ENCODE measurements at regions not wholly inside any gene's neighbourhood (a gene's known extent, or its start where the extent isn't known, plus 50 kb on each side); places are given as distances from the start of the nearest gene placed in this dataset.
"Not testable (repeated sequence)": the region's sequence is repeated elsewhere in the genome, so short reads cannot be mapped to it uniquely, and the experiment has no call there.

DNA sequence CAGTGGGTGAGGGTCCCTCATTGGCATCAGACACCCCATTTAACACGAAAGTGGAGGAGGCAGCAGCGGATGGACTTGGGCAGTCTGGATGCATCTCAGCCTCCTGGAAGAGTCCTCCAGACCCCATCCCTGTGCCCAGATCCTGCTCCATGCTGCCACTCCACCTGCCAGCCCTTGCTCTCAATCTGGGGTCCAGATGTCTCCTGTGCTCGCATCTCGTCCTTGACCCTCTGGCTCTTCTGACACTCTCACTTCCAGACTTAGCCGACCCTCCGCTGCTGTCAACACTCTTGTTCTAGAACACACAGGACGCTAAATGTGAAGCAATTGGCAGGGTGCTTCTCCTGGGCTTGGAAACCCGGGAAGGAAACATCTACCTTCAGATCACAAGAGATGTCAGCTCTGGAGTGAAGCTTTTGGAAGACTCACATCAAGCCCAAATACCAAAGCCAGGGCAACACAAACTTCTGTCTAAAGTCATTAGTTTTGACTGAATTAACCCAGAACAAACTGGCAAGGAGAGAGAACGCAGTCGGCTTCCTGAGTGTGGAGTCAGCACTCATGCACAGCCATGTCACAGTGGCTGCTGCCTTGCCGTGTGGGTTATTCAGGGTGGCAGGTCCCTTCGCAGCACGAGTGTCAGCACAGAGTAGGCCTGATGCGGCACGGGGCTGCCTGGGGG is 379.1 kb downstream of the TCERG1L start:
- no peak for DNase-seq

DNA sequence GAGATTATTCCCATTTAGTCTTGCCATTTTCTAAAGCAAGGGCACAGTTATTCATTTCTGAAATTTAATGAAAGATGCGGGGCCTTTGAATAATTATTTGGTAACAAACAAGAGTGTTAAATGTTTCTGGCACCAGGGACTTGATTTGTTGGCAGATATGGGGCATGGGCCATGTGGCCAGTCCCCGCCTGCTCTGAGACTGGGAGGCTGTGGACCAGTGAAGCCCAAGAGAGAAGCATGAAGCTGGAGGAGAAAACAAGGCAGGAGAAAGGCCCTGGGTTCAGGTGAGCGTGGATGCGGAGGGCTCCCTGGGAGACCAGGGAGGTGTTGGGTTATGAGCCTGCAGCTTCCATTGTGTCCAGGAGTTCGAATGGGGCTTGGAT is 378.5 kb downstream of the TCERG1L start:
- no peak for DNase-seq

DNA sequence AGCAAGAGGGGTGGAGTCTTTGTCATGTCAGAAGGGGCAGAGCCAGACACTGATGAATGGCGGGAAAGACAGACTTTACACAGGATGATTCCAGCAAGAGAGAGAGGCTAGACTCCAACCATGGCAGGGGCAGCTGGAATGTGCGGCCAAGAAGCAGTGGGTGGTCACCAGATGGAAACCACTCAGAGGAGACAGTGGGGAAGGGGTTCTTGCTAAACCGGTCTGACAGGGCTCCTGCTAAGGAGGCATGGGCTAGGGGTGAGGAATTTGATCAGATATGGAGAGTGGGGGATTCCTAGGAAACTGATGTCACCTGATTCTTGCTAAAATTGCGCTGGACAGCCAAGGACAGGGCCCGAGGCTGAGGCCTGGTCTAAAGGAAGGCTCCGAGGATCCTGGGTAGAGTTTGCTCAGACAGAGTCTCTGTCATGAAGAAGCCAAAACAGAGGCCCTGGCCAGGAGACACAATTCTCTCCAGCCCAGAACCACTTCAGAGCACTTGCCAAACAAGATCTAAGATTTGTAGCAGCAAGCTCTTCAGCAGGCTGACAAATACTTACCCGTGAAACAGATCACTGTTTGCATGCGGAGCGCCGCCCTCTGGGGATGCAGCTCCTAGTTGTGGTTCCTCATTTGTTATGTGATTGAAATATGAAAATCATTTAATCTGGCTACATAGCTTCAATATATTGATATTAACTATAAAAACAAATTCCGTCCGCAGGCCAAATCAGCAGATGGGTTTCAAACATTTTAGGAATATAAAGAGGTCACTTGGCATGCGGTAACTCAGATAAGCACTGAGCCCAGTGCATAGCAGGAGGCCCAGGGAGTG is 377.0 kb downstream of the TCERG1L start:
- DNase-seq = no peak

DNA sequence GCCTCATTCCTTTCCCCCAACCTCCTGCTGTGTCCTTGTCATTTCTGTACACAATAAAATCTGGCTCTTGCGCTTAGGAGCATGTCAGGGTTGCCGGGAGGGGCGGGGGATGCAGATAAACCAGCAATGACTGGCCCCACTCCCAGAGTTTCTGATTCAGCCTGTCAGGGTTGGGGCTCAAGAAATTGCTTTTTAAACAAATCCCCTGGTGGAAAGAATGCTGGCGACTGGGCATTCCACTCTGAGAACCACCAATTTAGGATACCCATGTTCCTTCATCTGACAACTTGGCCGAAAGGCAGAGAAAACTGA is 376.4 kb downstream of the TCERG1L start:
- DNase-seq = no peak

DNA sequence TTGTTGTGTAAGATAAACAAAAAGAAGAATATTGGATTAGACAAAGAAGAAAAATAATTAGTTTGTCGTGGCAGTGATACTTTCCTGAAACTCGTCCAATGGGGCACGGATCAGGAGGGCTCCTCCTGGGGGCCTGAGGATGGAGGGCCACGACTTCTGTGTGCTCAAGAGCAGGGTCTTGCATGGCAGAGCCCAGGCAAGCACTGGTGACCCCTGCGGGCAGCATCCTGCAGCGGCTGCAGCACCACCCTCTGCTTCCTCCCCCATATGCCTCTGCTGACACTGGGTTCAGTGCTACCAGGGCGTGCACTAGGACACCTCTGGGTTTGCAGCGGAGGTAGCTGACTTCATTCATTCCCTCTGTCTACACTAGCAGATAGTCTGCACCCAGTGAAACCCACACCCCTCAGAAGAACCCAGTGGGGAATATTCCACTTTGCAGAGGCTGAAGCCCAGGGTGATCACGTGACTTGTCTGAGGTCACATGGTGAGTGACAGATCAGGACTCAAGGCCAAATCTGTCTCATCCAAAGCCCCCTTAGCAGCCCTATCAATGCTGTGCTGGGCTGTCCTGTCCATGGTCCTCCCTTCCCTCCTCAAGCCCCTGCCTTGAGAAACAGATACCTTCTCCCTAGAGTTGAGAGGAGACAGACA is 375.5 kb downstream of the TCERG1L start:
- no peak for DNase-seq

DNA sequence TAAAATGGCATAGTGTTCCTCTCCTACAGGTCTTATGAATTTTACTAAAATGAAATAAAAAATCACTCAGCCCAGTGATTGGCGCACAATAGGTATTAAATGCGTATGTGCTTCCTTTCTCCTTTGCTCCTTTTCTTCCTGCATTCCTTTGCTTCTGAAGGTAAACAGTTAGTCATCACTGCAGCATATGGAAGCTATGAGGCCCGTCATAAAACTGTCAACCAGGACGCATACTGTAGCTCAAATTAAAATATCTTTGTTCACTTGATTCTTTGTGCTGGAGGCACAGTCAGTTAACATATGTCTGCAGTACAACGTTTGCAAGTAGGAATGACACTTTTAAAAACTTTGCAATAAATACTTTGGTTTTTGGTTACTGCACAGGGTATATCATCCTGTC is 374.7 kb downstream of the TCERG1L start:
- DNase-seq = no peak

DNA sequence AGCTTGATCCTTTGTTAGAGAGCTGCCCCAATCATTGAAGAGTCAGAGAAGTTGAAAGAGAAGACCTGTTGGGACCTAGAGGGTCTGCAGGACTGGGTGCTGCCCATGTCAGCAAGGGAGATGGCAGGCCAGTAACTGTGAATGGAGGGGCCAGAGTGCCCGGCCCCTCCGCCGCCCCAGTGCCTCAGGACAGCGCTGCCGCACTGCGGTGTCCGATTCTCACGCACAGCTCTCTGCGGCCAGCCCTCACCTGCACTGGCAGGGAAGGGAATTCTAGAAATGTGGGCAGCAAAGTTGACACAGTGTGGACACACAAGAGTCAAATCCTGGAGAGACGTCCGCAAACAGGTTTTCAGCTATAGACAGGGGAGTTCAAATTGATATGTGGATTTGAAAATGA is 373.5 kb downstream of the TCERG1L start:
- no peak for DNase-seq

DNA sequence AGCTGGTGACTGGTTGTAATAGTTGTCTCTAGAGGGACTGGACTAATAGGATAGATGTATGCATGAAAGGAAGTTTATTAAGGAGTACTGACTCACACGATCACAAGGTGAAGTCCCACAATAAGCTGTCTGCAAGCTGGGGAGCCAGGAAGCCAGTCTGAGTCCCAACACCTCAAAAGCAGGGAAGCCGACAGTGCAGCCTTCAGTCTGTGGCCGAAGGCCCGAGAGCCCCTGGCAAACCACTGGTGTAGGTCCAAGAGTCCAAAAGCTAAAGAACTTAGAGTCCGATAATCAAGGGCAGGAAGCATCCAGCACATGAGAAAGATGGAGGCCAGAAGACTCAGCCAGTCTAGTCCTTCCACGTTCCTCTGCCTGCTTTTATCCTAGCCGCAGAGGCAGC is 372.6 kb downstream of the TCERG1L start:
- not testable (repeated sequence) for DNase-seq

DNA sequence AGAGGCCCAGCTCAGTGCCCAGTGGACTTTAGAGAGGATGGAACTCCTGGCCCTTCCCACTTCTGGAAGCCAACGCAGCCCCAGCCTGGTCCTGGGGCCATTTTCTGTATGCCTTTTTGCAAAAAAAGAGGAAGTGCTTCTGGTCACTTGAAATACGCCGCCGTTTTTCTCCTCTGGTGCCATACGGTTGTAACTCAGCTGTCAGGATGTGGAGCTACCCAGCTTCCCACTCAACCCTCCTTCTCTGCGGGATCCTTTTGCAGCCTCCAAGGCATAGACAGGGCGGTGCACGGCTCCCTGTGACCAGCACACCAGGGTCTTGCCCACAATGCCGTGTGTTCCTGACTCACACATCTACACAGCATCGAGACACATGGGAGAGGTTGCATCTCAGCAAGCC is 369.6 kb downstream of the TCERG1L start:
- no peak for DNase-seq

DNA sequence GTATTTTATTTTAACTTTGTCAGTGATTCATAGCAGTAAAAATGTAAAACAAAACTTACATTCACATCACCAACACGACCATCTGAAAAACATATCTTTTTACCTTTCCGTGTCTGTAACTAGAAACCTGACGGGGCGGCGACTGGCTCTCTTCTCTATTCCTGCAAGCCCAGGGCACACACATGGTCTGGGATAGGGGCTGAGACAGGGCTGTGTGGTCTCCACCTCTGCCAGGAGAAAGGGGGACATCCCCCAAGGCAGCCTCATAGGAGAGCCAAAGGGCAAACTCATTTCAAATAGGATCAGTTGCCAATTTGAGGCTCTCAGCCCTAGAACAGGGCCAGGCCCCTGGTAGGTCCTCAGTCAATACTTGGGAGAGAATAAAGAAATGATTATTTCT is 359.4 kb downstream of the TCERG1L start:
- no peak for DNase-seq

DNA sequence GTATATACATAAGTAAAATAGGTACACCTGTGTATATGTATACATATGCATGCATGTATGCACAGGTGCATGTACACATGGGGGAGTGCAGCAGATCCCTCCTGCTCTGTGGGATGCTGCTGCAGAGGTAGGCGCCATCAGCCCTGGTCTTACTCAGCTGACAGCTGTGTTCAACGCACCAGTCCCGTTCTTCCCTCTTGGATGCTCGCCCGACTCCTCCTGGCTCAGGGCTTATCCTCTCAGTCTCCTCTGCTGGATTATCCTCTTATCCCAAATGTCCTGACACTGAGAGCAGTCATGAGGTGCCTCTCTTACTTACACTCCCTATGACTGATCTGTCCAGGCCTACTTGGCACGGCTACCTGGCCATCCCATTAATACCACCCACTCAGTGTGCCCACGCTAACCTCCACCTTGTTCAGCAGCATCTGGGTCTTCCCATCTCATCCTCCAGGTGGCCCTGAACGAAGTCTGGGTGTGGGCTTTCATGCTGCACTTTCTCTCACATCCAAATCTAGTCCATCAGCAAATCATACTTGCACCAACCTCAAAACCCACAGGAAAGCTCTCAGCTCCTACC is 357.1 kb downstream of the TCERG1L start:
- no peak for DNase-seq

DNA sequence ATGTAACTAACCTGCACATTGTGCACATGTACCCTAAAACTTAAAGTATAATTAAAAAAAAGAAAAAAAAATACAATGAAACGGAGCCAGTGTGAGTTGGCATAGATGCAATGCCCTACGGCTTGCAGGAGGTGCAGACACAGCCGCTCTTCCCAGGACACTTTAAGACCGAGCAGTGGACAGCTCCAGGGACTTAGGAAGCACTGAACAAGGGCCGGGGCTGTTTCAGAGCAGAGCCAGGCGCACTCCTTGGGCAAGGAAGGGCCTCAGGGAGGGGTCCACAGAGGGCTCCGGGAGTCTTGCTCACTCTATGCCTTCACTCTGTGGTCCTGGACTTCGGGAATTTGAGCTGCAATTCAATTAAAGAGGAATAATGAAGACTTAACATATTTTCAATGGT is 355.3 kb downstream of the TCERG1L start:
- DNase-seq = no peak

DNA sequence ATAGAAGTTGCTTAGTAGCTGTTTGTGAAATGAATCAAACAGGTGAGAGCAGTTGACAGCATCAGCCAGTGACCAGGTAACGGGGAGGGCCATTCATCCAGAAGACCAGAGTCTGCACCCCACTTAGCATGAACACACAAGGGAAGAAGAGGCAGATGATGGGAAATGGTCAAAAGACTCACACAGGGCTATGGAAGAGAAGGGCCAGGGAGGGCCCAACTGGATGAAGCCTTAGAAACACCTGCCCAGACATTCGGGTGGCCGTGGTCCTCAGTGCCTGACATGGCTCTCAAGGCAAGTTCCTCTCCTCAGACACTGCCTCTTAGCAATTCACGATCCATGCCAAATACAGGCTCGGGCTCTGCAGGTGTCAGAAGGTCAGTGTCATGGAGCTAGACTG is 354.1 kb downstream of the TCERG1L start:
- DNase-seq = no peak

DNA sequence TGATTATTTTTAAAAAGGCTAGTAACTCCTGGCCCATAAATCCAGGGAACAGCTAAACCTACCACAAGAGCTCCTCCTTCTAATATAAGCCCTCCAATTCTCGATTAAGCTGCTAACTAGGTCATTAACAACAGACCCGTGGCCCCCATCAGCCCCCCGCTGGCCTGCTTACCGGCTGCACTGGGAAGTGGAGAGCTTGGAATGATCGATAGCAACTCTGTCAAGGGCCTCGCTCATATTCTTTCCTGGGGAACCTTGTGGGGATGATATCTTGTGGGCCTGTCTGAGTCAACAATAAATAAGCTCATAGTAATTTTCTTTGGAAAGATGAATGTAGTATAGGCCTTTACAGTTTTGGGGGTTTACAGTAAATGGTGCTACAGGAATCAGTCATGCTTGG is 353.5 kb downstream of the TCERG1L start:
- no peak for DNase-seq

DNA sequence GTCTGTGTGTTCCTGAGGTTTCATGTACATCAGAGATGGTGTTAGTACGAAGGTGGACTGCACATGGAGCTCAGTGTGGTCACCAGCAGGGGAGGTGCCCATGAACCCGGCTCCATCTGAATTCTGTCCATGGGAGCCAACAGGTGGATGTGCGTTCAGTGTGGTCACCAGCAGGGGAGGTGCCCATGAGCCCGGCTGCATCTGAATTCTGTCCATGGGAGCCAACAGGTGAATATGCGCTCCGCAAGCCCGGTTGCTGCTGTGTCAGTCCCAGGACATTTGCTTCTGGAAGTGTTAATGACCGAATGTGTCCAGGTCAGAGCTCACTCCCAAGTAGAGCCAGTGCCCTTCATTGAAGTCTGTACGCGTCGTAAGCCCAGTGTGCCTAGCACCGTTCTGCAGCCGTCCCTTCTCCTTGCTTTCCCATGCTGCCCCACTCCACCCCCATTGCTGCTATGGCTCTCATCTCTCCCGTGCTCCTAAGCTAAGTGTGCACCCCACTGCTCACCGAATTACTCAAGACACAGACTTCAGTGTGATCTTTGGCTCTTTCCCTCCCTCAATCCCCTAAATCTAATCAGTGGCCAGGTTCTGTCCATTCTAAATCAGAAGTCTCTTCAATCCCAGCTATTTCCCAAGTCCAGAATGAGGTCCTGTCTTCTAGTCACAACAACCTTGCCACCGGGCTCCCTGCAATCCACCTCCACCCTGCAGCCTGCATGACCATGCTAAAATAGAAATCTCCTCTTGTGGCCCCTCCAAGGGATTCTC is 352.4 kb downstream of the TCERG1L start:
- no peak for DNase-seq

DNA sequence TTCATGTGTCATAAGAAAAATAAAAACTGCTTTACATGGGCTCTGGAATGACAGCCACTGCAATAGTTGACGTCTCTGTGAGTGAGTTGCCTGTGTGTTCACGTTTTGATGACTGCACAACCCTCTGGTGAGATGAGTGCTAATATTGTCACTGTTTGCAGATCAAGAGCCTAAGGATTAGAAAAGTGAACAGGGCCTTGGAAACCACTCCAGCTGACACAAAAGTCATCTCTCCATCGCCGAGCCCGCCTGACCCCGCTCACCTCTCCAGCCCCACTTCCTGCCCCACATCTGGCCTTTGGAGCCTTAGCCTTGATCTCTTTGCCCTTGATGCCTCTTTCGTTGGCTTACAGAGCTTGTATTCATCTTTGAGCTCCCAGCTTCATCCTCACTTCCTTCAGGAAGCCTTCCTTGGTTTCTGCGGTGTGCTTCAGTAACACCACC is 351.7 kb downstream of the TCERG1L start:
- no peak for DNase-seq

DNA sequence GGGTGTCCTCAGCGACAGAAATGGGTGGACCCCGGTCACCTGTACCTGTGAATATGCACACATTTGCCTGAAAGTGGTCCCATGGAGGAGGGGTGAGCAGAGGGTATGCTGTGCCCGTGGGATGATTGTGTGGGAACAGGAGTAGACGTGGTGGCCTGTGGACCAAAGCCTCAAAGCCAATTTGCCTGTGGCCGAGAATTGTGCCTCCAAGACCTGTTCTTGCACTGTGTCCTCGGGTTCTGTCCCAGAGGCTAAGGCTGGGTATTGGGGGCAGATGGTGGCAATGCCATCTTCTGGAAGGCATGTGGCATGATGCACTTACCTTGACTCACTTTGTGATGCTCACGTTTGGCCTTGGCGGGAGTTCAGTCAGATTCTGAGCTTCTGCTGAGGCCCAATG is 351.0 kb downstream of the TCERG1L start:
- no peak for DNase-seq

DNA sequence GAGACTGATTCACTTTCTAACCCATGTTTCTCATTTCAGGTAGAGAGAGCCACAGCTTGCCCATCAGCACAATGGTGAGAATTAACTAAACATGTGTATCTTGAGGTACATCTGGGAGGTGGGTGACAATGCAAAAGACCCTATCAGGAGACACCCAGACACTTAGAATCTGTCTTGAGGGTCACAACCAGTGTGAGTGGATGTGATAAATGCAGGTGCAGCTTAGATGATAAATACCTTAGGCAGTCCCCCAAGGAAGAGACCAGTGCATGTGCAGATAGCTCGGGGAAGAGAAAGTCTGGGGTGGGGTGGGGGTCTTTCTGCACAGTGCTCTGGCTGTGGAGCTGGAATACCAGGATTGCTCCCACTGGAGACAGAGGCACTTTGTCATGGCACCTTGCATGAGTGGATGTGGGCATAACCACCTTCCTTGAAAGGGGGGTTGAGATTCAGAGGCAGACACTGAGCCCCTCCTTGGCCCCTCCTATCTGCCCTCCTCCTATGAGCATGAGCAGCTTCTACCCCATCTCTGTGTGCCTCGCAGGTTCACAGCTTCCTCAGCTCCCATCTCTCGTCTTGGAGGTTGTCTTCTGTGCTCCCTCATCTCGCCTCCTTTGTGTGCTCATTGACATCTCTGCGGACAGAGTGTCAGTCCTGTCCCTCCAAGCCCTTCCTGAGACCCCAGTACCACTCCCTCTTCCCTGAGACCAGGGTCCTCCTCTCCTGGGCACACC is 349.8 kb downstream of the TCERG1L start:
- DNase-seq = no peak

DNA sequence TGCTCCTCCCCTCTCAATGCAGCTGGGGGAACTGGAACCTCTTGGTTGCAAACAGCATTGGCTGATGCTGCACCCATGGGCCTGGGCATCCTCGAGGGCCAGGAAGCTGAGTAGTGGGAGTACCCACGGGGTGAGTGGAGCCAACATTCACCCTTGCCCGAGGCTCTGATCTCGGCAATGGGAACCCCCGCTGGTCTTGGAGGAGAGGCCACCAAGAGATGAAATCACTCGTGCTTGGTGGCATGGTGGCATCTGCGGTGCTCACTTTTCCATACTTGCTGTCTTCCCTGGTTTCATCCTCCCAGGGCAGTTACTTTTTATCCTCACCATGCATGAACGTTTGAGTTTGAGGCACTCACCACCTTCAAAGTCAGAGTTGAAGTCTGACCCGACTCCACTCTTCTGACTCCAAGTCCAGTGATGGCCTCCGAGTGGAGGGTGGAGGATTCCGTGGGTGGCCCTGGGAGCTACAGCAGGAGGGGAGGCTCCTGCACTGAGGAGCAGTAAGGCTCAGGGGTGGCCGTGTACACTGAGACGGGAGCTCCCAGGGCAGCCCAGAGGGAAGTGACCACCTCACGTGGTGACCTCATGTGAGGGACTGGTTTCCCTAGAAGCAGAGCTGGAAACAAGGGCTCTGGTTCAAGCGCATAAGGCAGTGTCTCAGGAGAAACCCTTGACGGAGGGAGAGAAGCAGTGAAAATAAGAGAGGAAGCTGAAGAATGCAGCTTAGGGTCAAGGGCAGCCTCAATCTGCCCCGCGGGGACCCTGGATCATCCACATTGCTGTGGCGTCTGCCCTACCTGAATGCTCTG is 349.1 kb downstream of the TCERG1L start:
- DNase-seq = no peak

DNA sequence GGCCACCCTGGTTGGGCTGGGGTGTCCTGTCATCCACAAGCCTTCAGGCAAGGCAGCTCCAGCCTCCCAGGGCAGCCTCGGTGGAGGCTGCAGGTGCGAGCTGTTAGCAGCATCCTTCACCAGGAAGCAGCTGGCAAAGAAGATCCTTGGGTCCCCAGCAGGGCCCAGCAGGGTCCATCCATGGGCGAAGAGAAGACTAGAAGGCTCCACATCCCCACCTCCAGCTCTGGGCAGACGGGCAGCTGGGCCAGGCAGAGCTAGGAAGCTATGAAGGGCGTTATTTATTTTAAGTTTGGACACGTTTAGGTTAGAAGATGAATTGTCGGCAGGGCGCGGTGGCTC is 348.5 kb downstream of the TCERG1L start:
- no peak for DNase-seq

All from muscle of arm (tissue), 1 donor.